IMR-90 (cell line): ENCODE measurements at regions not wholly inside any gene's neighbourhood (a gene's known extent, or its start where the extent isn't known, plus 50 kb on each side); places are given as distances from the start of the nearest gene placed in this dataset.

Source experiments
- CEBPB ChIP-seq: IDR thresholded peaks from 2 replicates; pipeline ENCODE4 v1.6.1; 2012; ENCODE audit warnings: low read depth, low read length, improper control_type of control experiment
- ELK1 ChIP-seq: fragments of 150-350 bp; IDR thresholded peaks from 2 replicates; pipeline ENCODE4 v1.6.1; 2016; ENCODE audit warnings: low read depth, mild to moderate bottlenecking, low read length, moderate library complexity, borderline replicate concordance
- FOS ChIP-seq: fragments of 150-350 bp; IDR thresholded peaks from 2 replicates; pipeline ENCODE4 v1.6.1; 2016; ENCODE audit warnings: low read depth, low read length
- NFE2L2 ChIP-seq: fragments of 150-350 bp; IDR thresholded peaks from 2 replicates; pipeline ENCODE4 v1.6.1; 2016; ENCODE audit warnings: low read depth, mild to moderate bottlenecking, low read length
- POLR2A ChIP-seq: IDR thresholded peaks from 2 replicates; pipeline ENCODE4 v1.6.1; 2012; ENCODE audit warnings: mild to moderate bottlenecking, low read depth, low read length
- RCOR1 ChIP-seq: IDR thresholded peaks from 2 replicates; pipeline ENCODE4 v1.6.1; 2012; ENCODE audit warnings: mild to moderate bottlenecking, low read length, improper control_type of control experiment; ENCODE audit not compliant: insufficient replicate concordance
- TF ChIP-seq, protein P1 (sequence below): fragments of 150-350 bp; IDR thresholded peaks from 2 replicates; pipeline ENCODE4 v1.6.1; 2017; ENCODE audit warnings: mild to moderate bottlenecking, antibody characterized with exemption, low read length, low read depth
- TF ChIP-seq, protein P2 (sequence below): conservative IDR thresholded peaks from 2 replicates; pipeline ENCODE4 v1.5.1; 2012; ENCODE audit warnings: mild to moderate bottlenecking, low read depth, low read length, improper control_type of control experiment

DNA sequence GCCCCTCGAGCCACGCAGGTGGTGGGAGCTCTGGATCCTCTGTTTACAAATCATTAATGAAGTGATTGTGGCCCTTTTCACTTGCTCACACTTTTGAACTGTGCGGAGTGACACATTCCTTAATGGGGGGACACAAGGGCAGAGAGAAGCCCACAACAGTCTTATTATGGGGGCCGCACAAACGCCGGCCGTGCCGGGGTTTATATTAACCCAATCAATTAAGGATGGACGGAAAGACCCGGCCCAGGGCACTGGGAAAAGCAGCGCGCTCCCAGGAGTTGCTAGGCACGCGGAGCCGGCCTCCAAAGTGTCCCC, 634.8 kb downstream of the IRX1 start:
- TF ChIP-seq, protein P1, sequence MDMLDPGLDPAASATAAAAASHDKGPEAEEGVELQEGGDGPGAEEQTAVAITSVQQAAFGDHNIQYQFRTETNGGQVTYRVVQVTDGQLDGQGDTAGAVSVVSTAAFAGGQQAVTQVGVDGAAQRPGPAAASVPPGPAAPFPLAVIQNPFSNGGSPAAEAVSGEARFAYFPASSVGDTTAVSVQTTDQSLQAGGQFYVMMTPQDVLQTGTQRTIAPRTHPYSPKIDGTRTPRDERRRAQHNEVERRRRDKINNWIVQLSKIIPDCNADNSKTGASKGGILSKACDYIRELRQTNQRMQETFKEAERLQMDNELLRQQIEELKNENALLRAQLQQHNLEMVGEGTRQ = no peak
- TF ChIP-seq, protein P2, sequence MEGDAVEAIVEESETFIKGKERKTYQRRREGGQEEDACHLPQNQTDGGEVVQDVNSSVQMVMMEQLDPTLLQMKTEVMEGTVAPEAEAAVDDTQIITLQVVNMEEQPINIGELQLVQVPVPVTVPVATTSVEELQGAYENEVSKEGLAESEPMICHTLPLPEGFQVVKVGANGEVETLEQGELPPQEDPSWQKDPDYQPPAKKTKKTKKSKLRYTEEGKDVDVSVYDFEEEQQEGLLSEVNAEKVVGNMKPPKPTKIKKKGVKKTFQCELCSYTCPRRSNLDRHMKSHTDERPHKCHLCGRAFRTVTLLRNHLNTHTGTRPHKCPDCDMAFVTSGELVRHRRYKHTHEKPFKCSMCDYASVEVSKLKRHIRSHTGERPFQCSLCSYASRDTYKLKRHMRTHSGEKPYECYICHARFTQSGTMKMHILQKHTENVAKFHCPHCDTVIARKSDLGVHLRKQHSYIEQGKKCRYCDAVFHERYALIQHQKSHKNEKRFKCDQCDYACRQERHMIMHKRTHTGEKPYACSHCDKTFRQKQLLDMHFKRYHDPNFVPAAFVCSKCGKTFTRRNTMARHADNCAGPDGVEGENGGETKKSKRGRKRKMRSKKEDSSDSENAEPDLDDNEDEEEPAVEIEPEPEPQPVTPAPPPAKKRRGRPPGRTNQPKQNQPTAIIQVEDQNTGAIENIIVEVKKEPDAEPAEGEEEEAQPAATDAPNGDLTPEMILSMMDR = no peak
- TF ChIP-seq RCOR1 (no peak), ELK1 (no peak), NFE2L2 (no peak), CEBPB (no peak), POLR2A (no peak), FOS (no peak)
